ENCODE measurements at regions not wholly inside any gene's neighbourhood (a gene's known extent, or its start where the extent isn't known, plus 50 kb on each side); places are given as distances from the start of the nearest gene placed in this dataset.

- TF ChIP-seq CEBPB (IDR thresholded peaks at IDR 0.05) (no peak), CTCF (IDR thresholded peaks at IDR 0.05) (no peak), BHLHE40 (IDR thresholded peaks at IDR 0.05; ENCODE audit: low read depth, low read length) (no peak), JUN (IDR thresholded peaks at IDR 0.05) (no peak)
Measured at GRCh38 chr20:4493386-4493785, 192.9 kb upstream of the PRNP start.

Data from A549 (cell line).